DMS53 treated with DMSO at 0.1 percent for 48 hours (cell line): ENCODE measurements at regions not wholly inside any gene's neighbourhood (a gene's known extent, or its start where the extent isn't known, plus 50 kb on each side); places are given as distances from the start of the nearest gene placed in this dataset.

ENCODE experiments used
- DNase-seq: peaks from one replicate; lab custom pipeline; 2025; ENCODE audit not compliant: unreplicated experiment; lab: John Stamatoyannopoulos, UW

DNA sequence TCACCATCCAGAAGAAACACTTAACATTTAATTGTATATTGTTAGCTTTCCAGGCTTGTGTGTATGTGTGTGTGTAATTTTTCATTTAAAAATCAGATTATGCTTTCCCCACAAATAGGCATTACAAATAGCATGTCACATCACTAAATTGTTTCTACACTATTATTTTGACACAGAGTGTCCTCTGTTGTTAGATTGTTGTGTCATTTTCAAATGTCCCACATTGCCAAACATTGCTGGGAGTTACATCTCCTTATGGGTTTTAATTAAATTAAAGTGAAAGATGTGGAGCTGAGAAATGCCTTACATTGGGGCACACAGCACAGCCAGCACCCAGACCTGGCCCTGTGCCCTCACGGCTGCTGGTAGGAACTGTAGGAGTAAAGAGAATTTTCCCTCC, 295.6 kb downstream of the ZEB1 start:
- no peak for DNase-seq

- DNase-seq, result no peak
Measured at GRCh38 chr10:31612082-31612481, 293.1 kb downstream of the ZEB1 start.

DNA sequence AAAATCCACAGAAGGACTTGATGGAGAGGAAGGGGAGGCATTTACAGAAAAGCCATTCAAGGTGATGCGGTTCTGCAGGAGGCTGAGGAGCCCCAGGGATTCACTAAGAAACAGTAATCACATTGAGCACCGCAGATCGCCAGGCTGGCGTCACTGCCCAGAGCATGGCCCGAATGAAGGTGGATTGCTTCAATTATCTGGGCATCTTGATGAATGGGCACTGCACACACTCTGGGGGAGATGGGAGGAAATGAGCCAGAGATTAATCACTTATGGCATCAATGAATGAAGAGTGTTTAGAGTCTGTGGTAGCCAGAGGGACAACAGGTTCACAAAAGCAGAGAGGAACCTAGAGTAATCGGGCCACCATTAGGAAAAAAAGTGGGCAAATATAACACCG, 292.1 kb downstream of the ZEB1 start:
- DNase-seq, result no peak

- no peak for DNase-seq
Measured at GRCh38 chr10:31607481-31607880, 288.5 kb downstream of the ZEB1 start.

DNA sequence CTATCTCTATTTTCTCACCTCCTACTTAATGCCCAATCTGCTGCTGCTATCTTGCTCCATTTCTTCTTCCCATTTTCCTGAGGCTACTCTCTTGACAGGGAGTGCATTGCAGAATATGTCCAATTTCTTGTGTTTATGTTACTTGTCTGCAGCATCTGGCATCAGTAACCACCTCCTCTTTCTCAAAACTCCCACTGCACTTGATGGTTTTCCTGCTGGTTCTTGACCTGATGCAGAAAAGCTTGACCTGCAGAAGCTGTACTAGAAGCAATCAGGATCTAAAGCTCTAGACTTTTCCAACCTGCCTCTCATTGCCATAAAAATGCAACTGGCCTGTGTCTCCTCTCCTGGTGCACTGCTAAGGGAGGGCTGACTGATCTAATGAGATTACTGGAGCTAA, 287.8 kb downstream of the ZEB1 start:
- no peak for DNase-seq

DNA sequence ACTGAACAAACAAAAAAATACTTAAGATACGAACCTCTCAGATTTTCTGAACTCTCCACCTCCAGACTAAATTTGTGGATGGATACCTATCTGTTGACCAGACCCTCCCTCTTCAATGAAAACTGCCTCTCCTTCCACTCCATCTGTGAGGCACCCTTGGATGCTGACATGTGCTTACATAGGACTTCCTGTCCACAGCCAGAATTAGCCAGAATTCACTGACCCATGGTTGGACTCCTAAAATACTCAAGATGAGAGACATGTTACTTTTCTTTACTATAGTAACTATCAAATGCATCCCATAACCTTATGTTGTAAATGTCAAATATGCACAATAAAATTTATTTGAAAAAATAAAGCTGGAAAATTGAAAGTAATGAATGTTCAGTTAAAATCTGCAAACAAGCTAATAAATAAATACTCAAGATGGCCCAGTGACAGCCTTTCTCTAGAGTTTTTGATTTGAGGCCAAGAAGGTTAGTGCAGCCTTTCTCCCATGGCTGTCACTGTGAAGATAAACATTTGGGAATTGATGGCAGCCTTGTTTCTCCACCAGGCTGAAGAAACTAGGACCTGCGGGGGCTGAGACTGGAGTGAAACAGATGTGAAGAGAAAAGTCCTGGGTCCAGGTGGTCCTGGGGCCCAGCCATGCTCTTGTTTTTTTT, 287.0 kb downstream of the ZEB1 start:
- no peak for DNase-seq

- DNase-seq, result no peak
Measured at GRCh38 chr10:31605426-31605825, 286.4 kb downstream of the ZEB1 start.

GRCh38 chr10:31604646-31605170, 285.7 kb downstream of the ZEB1 start:
- DNase-seq, result no peak

GRCh38 chr10:31604096-31604495, 285.1 kb downstream of the ZEB1 start:
- DNase-seq, result no peak

GRCh38 chr10:31603235-31604087, 284.4 kb downstream of the ZEB1 start:
- DNase-seq, result peak; percentile 96

DNA sequence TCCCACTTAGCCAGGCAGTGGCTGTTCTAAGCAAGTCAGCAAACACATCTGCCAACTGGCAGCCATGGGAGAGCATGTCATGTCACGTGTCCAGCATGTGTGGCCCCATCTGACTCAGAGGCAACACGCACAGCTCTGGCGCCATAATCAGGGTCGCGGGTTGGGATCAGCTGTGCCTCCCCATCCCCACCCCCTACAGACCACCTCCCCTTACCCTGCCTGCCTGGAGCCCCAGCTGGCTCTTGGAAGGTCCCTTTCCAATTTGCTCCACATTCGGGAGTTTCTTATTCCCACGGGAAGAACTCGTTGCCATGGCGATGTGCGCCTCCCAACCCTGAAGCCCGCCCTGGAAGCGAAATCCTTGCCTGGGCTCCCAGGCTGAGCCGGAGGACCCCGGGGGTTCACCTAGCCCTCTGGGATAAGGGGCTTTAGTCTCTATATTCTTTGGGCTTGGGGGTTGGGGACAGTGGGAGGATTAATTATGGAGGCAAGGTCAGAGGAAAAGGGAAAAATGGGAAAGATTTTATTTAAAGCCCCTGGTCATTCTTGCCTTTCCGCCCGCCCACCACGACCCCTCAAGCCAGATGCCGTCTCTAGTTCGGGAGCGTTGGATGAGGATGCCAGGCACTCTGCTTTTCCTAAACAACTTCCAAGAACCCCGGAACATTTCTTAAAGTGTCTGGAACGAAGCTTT, 283.7 kb downstream of the ZEB1 start:
- peak; percentile 8 for DNase-seq

- no peak for DNase-seq
Measured at GRCh38 chr10:31601136-31601535, 282.1 kb downstream of the ZEB1 start.

DNA sequence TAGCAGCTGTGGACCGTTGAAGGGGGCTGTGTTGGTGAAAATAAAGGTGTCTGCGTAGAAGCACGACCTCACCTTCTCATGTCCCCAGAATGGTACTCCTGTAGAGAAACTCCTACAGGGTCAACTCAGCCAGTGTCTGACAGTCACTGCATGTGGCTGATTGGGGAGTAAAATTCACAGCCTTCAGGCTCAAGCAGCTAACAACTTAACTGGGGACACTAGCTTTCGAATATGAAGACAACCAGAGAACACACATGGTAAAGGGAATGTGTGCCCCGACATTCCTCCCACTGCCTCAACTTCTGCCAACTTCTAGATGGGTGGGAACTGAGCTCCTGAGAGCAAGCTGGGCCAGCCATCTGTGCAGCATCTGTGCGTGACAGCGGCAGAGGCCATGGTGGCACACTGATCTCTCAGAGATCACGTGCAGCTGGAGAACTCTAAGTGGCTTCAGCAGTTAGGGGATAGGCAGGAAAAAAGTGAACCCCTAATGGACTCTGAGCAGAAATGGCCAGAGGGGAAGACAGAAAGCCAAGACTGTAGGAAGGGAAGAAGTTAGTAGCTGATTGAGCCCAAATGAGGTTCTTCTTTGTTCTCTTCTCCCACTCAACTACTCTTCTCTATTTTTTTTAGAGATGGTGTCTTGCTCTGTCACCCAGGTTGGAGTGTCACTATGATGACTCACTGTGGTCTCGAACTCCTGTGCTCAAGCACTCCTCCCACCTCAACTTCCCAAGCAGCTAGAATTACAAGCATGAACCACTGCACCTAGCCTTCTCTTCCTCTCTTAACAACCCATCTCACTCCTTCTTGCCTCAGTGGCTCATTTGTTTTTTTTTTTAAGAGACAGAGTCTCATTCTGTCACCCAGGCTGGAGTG, 280.8 kb downstream of the ZEB1 start:
- DNase-seq, result no peak

- no peak for DNase-seq
Measured at GRCh38 chr10:31596765-31597164, 277.7 kb downstream of the ZEB1 start.

DNA sequence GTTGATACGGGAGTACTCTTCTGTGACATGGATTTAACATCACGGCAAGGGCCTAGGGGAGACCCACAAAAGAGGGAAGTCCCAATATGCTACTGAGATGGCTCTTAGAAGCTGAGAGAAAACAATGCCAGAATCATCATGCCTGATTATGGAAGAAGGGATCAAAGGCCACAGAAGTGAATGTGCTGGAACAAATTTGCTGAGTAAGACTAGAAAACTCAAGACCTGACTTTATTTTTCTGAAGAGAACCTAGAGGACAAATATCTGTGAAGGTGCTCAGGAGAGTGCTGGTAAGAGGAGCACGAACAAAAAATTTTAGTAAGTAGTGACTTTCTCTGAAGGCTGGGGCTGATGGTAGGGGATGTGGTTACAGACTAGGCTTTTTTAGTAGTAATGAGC, 277.0 kb downstream of the ZEB1 start:
- DNase-seq, result no peak

GRCh38 chr10:31594347-31594873, 275.4 kb downstream of the ZEB1 start:
- no peak for DNase-seq

DNA sequence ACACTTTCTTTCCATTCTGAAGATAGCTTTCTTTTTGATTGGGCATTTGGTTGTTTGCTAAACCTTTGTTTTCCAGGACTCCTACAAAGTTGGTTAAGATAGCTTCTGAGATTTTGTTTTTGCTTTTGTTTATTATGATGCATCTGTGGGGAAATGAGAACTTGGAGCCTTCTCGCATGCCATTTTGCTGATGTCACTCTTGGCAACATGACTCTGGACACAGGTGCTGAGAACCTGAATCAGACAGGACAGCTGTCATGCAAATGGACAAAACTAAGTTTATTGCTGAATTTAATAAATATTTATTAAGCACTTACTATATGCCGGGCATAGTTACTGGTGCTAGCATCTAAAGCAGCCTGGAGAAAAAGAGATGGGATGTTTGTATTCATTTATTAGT, 274.1 kb downstream of the ZEB1 start:
- no peak for DNase-seq

DNA sequence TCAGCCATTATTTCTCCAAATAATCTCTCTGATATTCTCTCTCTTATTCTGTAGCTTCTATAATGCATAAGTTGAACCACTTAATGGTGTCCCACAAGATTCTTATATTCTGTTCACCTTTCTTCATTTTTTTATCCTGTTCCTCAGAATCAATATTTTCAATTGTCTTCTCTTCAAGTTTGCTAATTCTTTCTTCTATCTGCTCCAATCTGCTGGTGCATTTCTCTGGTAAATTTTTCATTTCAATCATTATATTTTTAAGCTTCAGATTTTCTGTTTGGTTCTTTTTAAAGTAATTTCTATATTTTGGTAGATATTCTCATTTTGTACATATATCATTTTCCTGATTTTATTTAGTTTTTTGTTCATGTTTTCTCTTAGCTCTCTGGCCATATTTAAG, 272.6 kb downstream of the ZEB1 start:
- no peak for DNase-seq

GRCh38 chr10:31590023-31590800, 271.2 kb downstream of the ZEB1 start:
- DNase-seq, result no peak

- no peak for DNase-seq
Measured at GRCh38 chr10:31587691-31588090, 268.7 kb downstream of the ZEB1 start.
